Transverse colon (tissue), 3 donors: ENCODE measurements at regions not wholly inside any gene's neighbourhood (a gene's known extent, or its start where the extent isn't known, plus 50 kb on each side); places are given as distances from the start of the nearest gene placed in this dataset.

Experiments
- CTCF ChIP-seq, 5 experiments: fragments of 200-600 bp in 3 of 5; fragments of 450-650 bp in 2 of 5; sonication (generic) in 3 of 5; IDR thresholded peaks; 1 replicate in 2 of 5; 2 replicates in 3 of 5; pipeline ENCODE4 v1.5.1; 2016 to 2017; ENCODE audit warnings: antibody characterized with exemption in 5 of 5, inconsistent platforms in 3 of 5, mild to moderate bottlenecking in 2 of 5, moderate library complexity in 1 of 5
- POLR2A ChIP-seq: fragments of 450-650 bp; IDR thresholded peaks from one replicate; pipeline ENCODE4 v1.6.1; 2016; ENCODE audit warnings: antibody characterized with exemption, mild to moderate bottlenecking, moderate library complexity

- TF ChIP-seq CTCF (IDR thresholded peaks at IDR 0.05) (no peak), POLR2A (no peak)
These were observed 770.8 kb upstream of the TENM4 start for GRCh38 chr11:80211673-80212072.
